ENCODE measurements at regions not wholly inside any gene's neighbourhood (a gene's known extent, or its start where the extent isn't known, plus 50 kb on each side); places are given as distances from the start of the nearest gene placed in this dataset.

GRCh38 chr5:10921160-10921559, 160.1 kb upstream of the DAP start:
- FAIRE-seq: no peak
- DNase-seq (ENCODE audit: insufficient read length, low spot score): no peak
- TF ChIP-seq POLR2A (IDR thresholded peaks at IDR 0.05; ENCODE audit: low read depth, low read length): no peak

GRCh38 chr5:10920400-10920799, 159.4 kb upstream of the DAP start:
- no peak for FAIRE-seq
- TF ChIP-seq POLR2A (IDR thresholded peaks at IDR 0.05; ENCODE audit: low read depth, low read length): no peak
- DNase-seq (ENCODE audit: insufficient read length, low spot score): no peak

GRCh38 chr5:10914741-10915480, 153.9 kb upstream of the DAP start:
- DNase-seq (ENCODE audit: insufficient read length, low spot score): no peak
- no peak for TF ChIP-seq POLR2A (IDR thresholded peaks at IDR 0.05; ENCODE audit: low read depth, low read length)
- no peak for FAIRE-seq

- TF ChIP-seq POLR2A (IDR thresholded peaks at IDR 0.05; ENCODE audit: low read depth, low read length): no peak
- DNase-seq (ENCODE audit: insufficient read length, low spot score): peak; percentile 23
- FAIRE-seq: peak; percentile 45
These were observed 152.8 kb upstream of the DAP start for GRCh38 chr5:10913841-10914240.

GRCh38 chr5:10913181-10913810, 152.3 kb upstream of the DAP start:
- TF ChIP-seq POLR2A (IDR thresholded peaks at IDR 0.05; ENCODE audit: low read depth, low read length): no peak

GRCh38 chr5:10912435-10912834, 151.4 kb upstream of the DAP start:
- FAIRE-seq (no peak), DNase-seq (ENCODE audit: insufficient read length, low spot score) (no peak)
- TF ChIP-seq POLR2A (IDR thresholded peaks at IDR 0.05; ENCODE audit: low read depth, low read length): no peak

More at GRCh38 chr5:10913181-10913810, 152.3 kb upstream of the DAP start:
- DNase-seq (ENCODE audit: insufficient read length, low spot score) (no peak), FAIRE-seq (no peak)

GRCh38 chr5:10910261-10910660, 149.2 kb upstream of the DAP start:
- DNase-seq (ENCODE audit: insufficient read length, low spot score) (no peak), FAIRE-seq (no peak)
- TF ChIP-seq POLR2A (IDR thresholded peaks at IDR 0.05; ENCODE audit: low read depth, low read length): no peak

- FAIRE-seq: no peak
- no peak for DNase-seq (ENCODE audit: insufficient read length, low spot score)
- no peak for TF ChIP-seq POLR2A (IDR thresholded peaks at IDR 0.05; ENCODE audit: low read depth, low read length)
These were observed 143.9 kb upstream of the DAP start for GRCh38 chr5:10904862-10905432.

- FAIRE-seq (no peak), DNase-seq (ENCODE audit: insufficient read length, low spot score) (no peak)
- no peak for TF ChIP-seq POLR2A (IDR thresholded peaks at IDR 0.05; ENCODE audit: low read depth, low read length)
These were observed 142.9 kb upstream of the DAP start for GRCh38 chr5:10903786-10904560.

GRCh38 chr5:10902145-10902544, 141.1 kb upstream of the DAP start:
- DNase-seq (ENCODE audit: insufficient read length, low spot score): no peak
- no peak for FAIRE-seq
- no peak for TF ChIP-seq POLR2A (IDR thresholded peaks at IDR 0.05; ENCODE audit: low read depth, low read length)

GRCh38 chr5:10898514-10898913, 137.5 kb upstream of the DAP start:
- TF ChIP-seq POLR2A (IDR thresholded peaks at IDR 0.05; ENCODE audit: low read depth, low read length): no peak
- FAIRE-seq (no peak), DNase-seq (ENCODE audit: insufficient read length, low spot score) (no peak)

- FAIRE-seq: no peak
- no peak for DNase-seq (ENCODE audit: insufficient read length, low spot score)
- no peak for TF ChIP-seq POLR2A (IDR thresholded peaks at IDR 0.05; ENCODE audit: low read depth, low read length)
These were observed 135.0 kb upstream of the DAP start for GRCh38 chr5:10896016-10896415.

- FAIRE-seq: no peak
- no peak for DNase-seq (ENCODE audit: insufficient read length, low spot score)
- TF ChIP-seq POLR2A (IDR thresholded peaks at IDR 0.05; ENCODE audit: low read depth, low read length): no peak
These were observed 133.5 kb upstream of the DAP start for GRCh38 chr5:10894445-10895054.

GRCh38 chr5:10892911-10893215, 131.8 kb upstream of the DAP start:
- FAIRE-seq (no peak), DNase-seq (ENCODE audit: insufficient read length, low spot score) (no peak)
- TF ChIP-seq POLR2A (IDR thresholded peaks at IDR 0.05; ENCODE audit: low read depth, low read length): no peak
